ENCODE measurements at regions not wholly inside any gene's neighbourhood (a gene's known extent, or its start where the extent isn't known, plus 50 kb on each side); places are given as distances from the start of the nearest gene placed in this dataset.

DNA sequence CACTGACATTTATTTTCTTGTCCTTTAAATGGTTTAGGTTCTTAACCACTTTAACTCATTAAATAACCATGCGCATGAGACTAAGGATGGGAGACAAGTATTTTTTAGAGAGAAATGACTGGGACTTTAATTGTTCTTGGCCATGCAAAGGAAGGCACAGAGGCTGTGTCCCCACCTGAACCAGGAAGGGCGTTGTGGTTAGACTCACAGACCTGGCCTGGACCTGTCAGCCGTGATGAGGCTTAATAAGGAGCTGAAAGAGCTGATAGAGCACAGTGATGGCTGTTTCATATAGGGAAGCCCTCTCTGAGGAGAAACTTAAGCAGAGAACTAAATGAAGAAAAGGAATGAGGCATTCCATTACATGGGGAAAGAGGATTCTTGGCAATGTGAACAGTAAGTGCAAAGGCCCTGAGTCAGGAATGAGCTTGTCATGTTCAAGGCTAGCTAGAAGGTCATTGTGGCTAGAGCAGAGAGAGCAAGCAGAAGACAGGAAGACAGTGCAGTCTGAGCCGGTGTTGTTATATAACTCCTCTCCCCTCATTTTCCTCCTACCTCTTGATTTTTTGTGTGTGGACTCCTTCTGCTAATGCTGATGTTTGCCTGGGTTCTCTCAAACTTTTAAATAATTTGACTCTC is 74.4 kb upstream of the ANO4 start:
- no peak overlapping the region for H3K4me3 ChIP-seq (ENCODE audit: insufficient read depth in 1 of 2, low read depth in 1 of 2, low read length in 2 of 2)
- no peak overlapping the region for H3K9ac ChIP-seq (ENCODE audit: low read length)
- peaks cover 41 to 46% of the 10 kb centered on the region in 2 experiments for H3K27me3 ChIP-seq (ENCODE audit: control insufficient read depth in 1 of 2, insufficient read depth in 1 of 2, low read length in 2 of 2)
- H2BK15ac ChIP-seq (ENCODE audit: low read depth, poor library complexity, severe bottlenecking), result no peak overlapping the region
- peak; percentile 26 for DNase-seq
- H2BK120ac ChIP-seq (ENCODE audit: low read depth, low read length), result no peak overlapping the region
- no peaks in the 10 kb centered on the region for H3K36me3 ChIP-seq (ENCODE audit: control insufficient read depth in 1 of 2, insufficient read depth in 2 of 2, low read depth in 1 of 2, low read length in 2 of 2)
- H3K14ac ChIP-seq (ENCODE audit: low read length in 2 of 2), result no peak overlapping the region
- H3K18ac ChIP-seq (ENCODE audit: low read depth in 1 of 2, low read length in 2 of 2), result no peak overlapping the region
- 80% methylated on average over 3 of the region's 4 CpGs for WGBS
- no peaks in the 10 kb centered on the region for H3K9me3 ChIP-seq (ENCODE audit: control insufficient read depth, low read length)
- H2AK5ac ChIP-seq (ENCODE audit: low read length, severe bottlenecking), result no peak overlapping the region
- no peaks in the 10 kb centered on the region for H3K79me1 ChIP-seq (replicated peaks; ENCODE audit: low read length, poor library complexity, severe bottlenecking)
- H4K8ac ChIP-seq (ENCODE audit: low read length), result no peak overlapping the region
- no peak overlapping the region for H3K23ac ChIP-seq (ENCODE audit: low read length in 2 of 2)
- H2AFZ ChIP-seq (ENCODE audit: low read depth, low read length), result no peak overlapping the region
- H3K4me1 ChIP-seq (ENCODE audit: control insufficient read depth, insufficient read depth, low read depth, low read length), result peaks cover 8% of the 10 kb centered on the region
- H2BK12ac ChIP-seq (ENCODE audit: low read length in 2 of 2), result no peak overlapping the region
- H3K4me2 ChIP-seq (ENCODE audit: low read length, poor library complexity, severe bottlenecking), result no peak overlapping the region
- no peak overlapping the region for H3K27ac ChIP-seq (ENCODE audit: low read length, poor library complexity, severe bottlenecking)
- H3K4ac ChIP-seq (ENCODE audit: low read depth in 1 of 2, low read length in 2 of 2), result no peak overlapping the region
- H2BK5ac ChIP-seq (ENCODE audit: low read depth, low read length, poor library complexity, severe bottlenecking), result no peak overlapping the region
- no peak overlapping the region for H4K91ac ChIP-seq (ENCODE audit: low read length)

DNA sequence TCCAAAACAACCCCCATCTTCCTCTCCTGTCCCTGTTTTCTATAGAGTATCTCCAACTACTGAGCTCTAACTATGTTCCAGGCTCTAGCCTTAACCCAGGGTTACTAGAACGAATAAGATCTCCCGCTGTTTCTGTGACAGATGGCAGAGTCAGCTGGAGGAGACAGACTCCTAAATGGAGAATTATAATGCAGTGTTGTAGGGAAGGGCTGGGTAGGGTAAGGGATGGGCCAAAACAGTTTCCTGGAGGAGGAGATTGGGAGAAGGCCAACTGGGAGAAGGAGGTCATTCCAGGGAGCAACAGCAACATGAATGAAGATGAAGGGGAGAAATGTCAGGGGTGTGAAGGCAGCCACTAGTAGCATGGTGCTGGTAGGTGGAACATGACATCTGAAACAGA is 73.4 kb upstream of the ANO4 start:
- Histone ChIP-seq H3K27me3 (ENCODE audit: control insufficient read depth in 1 of 2, insufficient read depth in 1 of 2, low read length in 2 of 2) (peaks cover 31 to 35% of the 10 kb centered on the region in 2 experiments), H3K14ac (ENCODE audit: low read length in 2 of 2) (no peak overlapping the region), H2BK12ac (ENCODE audit: low read length in 2 of 2) (no peak overlapping the region), H2BK120ac (ENCODE audit: low read depth, low read length) (no peak overlapping the region), H2AFZ (ENCODE audit: low read depth, low read length) (no peak overlapping the region), H3K23ac (ENCODE audit: low read length in 2 of 2) (no peak overlapping the region), H3K27ac (ENCODE audit: low read length, poor library complexity, severe bottlenecking) (no peak overlapping the region), H3K9me3 (ENCODE audit: control insufficient read depth, low read length) (no peaks in the 10 kb centered on the region), H4K8ac (ENCODE audit: low read length) (no peak overlapping the region), H3K4me3 (ENCODE audit: insufficient read depth in 1 of 2, low read depth in 1 of 2, low read length in 2 of 2) (no peak overlapping the region), H2BK5ac (ENCODE audit: low read depth, low read length, poor library complexity, severe bottlenecking) (no peak overlapping the region), H4K91ac (ENCODE audit: low read length) (no peak overlapping the region), H2BK15ac (ENCODE audit: low read depth, poor library complexity, severe bottlenecking) (no peak overlapping the region), H2AK5ac (ENCODE audit: low read length, severe bottlenecking) (no peak overlapping the region), H3K4ac (ENCODE audit: low read depth in 1 of 2, low read length in 2 of 2) (no peak overlapping the region), H3K79me1 (replicated peaks; ENCODE audit: low read length, poor library complexity, severe bottlenecking) (no peaks in the 10 kb centered on the region), H3K9ac (ENCODE audit: low read length) (no peak overlapping the region), H3K36me3 (ENCODE audit: control insufficient read depth in 1 of 2, insufficient read depth in 2 of 2, low read depth in 1 of 2, low read length in 2 of 2) (no peaks in the 10 kb centered on the region), H3K4me1 (ENCODE audit: control insufficient read depth, insufficient read depth, low read depth, low read length) (peaks cover 8% of the 10 kb centered on the region), H3K4me2 (ENCODE audit: low read length, poor library complexity, severe bottlenecking) (no peak overlapping the region), H3K18ac (ENCODE audit: low read depth in 1 of 2, low read length in 2 of 2) (no peak overlapping the region)
- no peak for DNase-seq
- 75% methylated on average over 2 of the region's 2 CpGs for WGBS

DNA sequence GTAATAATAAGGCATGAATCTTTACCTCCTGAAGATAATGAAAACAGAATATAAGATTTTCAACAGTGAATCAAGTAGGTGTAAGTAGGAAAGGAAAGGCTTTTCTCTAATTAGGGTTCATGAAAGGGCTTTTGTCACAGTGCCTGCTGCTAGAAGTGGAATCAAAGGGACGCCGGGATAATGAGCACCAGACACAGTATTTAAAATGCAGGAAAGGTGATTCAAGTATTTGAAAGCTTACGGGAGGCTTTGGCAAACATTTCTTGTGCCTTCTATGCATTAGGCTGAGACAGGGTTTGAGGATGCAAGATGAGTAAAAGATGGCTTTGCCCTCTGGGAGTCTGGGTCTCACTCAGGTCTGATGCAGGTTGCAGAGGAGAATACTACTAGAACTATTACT is 70.5 kb upstream of the ANO4 start:
- no peaks in the 10 kb centered on the region for H3K79me1 ChIP-seq (replicated peaks; ENCODE audit: low read length, poor library complexity, severe bottlenecking)
- H2BK12ac ChIP-seq (ENCODE audit: low read length in 2 of 2), result no peak overlapping the region
- H3K9me3 ChIP-seq (ENCODE audit: control insufficient read depth, low read length), result no peaks in the 10 kb centered on the region
- H2BK15ac ChIP-seq (ENCODE audit: low read depth, poor library complexity, severe bottlenecking), result no peak overlapping the region
- no peak overlapping the region for H4K91ac ChIP-seq (ENCODE audit: low read length)
- WGBS, result 77% methylated on average over 3 of the region's 3 CpGs
- H3K14ac ChIP-seq (ENCODE audit: low read length in 2 of 2), result no peak overlapping the region
- H2BK5ac ChIP-seq (ENCODE audit: low read depth, low read length, poor library complexity, severe bottlenecking), result no peak overlapping the region
- H4K8ac ChIP-seq (ENCODE audit: low read length), result no peak overlapping the region
- no peak overlapping the region for H3K4me3 ChIP-seq (ENCODE audit: insufficient read depth in 1 of 2, low read depth in 1 of 2, low read length in 2 of 2)
- H2AK5ac ChIP-seq (ENCODE audit: low read length, severe bottlenecking), result no peak overlapping the region
- no peak overlapping the region for H2BK120ac ChIP-seq (ENCODE audit: low read depth, low read length)
- H3K27me3 ChIP-seq (ENCODE audit: control insufficient read depth in 1 of 2, insufficient read depth in 1 of 2, low read length in 2 of 2), result peaks cover 6 to 13% of the 10 kb centered on the region in 2 experiments
- DNase-seq, result no peak
- H3K4me2 ChIP-seq (ENCODE audit: low read length, poor library complexity, severe bottlenecking), result no peak overlapping the region
- no peak overlapping the region for H3K18ac ChIP-seq (ENCODE audit: low read depth in 1 of 2, low read length in 2 of 2)
- H3K27ac ChIP-seq (ENCODE audit: low read length, poor library complexity, severe bottlenecking), result no peak overlapping the region
- no peak overlapping the region for H2AFZ ChIP-seq (ENCODE audit: low read depth, low read length)
- no peak overlapping the region for H3K9ac ChIP-seq (ENCODE audit: low read length)
- no peaks in the 10 kb centered on the region for H3K4me1 ChIP-seq (ENCODE audit: control insufficient read depth, insufficient read depth, low read depth, low read length)
- no peak overlapping the region for H3K23ac ChIP-seq (ENCODE audit: low read length in 2 of 2)
- no peaks in the 10 kb centered on the region for H3K36me3 ChIP-seq (ENCODE audit: control insufficient read depth in 1 of 2, insufficient read depth in 2 of 2, low read depth in 1 of 2, low read length in 2 of 2)
- no peak overlapping the region for H3K4ac ChIP-seq (ENCODE audit: low read depth in 1 of 2, low read length in 2 of 2)

DNA sequence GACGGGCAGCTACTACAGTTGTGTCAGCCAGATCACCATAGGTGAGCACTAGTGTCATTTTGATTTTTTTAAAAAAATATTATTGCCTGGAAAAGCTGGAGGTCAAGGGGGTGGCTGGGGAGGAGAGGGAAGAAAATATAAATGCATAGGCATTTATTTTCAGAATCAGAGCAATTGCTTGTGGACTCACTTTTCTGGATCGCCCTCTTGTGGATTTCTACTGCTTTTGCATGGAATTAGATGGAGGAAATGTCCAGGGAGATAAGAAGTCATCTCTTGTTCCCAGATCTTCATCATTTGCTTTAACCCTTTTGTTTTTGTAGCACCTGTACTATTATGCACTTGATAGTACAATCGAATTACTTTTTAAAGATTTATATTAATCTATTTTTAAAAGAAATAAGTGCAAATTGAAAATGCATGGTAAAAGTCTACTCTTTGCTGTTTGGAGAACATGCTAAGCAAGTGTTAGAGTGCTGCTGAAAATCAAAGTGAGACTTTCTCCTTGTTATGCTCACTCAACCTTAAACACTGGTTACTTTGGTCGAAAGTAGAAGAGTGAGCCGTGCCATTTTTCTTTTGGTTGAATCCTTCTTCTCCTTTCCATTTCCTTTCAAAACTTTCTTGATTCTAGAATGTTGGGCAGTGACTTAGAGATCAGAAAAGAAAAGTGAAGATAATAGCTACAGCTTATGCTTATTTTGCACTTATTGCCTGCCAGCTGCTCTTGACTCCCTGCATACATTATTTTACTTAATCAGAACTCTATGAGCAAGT is 60.6 kb upstream of the ANO4 start:
- Histone ChIP-seq H3K4ac (ENCODE audit: low read depth in 1 of 2, low read length in 2 of 2) (no peak overlapping the region), H3K4me3 (ENCODE audit: insufficient read depth in 1 of 2, low read depth in 1 of 2, low read length in 2 of 2) (no peak overlapping the region), H3K27me3 (ENCODE audit: control insufficient read depth in 1 of 2, insufficient read depth in 1 of 2, low read length in 2 of 2) (peaks cover 15 to 26% of the 10 kb centered on the region in 2 experiments), H3K4me2 (ENCODE audit: low read length, poor library complexity, severe bottlenecking) (no peak overlapping the region), H3K36me3 (ENCODE audit: control insufficient read depth in 1 of 2, insufficient read depth in 2 of 2, low read depth in 1 of 2, low read length in 2 of 2) (no peaks in the 10 kb centered on the region), H4K8ac (ENCODE audit: low read length) (no peak overlapping the region), H3K9me3 (ENCODE audit: control insufficient read depth, low read length) (no peaks in the 10 kb centered on the region), H3K14ac (ENCODE audit: low read length in 2 of 2) (no peak overlapping the region), H2BK12ac (ENCODE audit: low read length in 2 of 2) (no peak overlapping the region), H3K79me1 (replicated peaks; ENCODE audit: low read length, poor library complexity, severe bottlenecking) (no peaks in the 10 kb centered on the region), H3K27ac (ENCODE audit: low read length, poor library complexity, severe bottlenecking) (no peak overlapping the region), H2AFZ (ENCODE audit: low read depth, low read length) (no peak overlapping the region), H3K18ac (ENCODE audit: low read depth in 1 of 2, low read length in 2 of 2) (no peak overlapping the region), H2BK5ac (ENCODE audit: low read depth, low read length, poor library complexity, severe bottlenecking) (no peak overlapping the region), H2AK5ac (ENCODE audit: low read length, severe bottlenecking) (no peak overlapping the region), H3K4me1 (ENCODE audit: control insufficient read depth, insufficient read depth, low read depth, low read length) (no peaks in the 10 kb centered on the region), H3K9ac (ENCODE audit: low read length) (no peak overlapping the region), H2BK120ac (ENCODE audit: low read depth, low read length) (no peak overlapping the region), H4K91ac (ENCODE audit: low read length) (no peak overlapping the region), H2BK15ac (ENCODE audit: low read depth, poor library complexity, severe bottlenecking) (no peak overlapping the region), H3K23ac (ENCODE audit: low read length in 2 of 2) (no peak overlapping the region)
- DNase-seq, result peak; percentile 59
- 48% methylated on average over 2 of the region's 5 CpGs for WGBS
